Right lobe of liver (tissue), 4 donors: ENCODE measurements at regions not wholly inside any gene's neighbourhood (a gene's known extent, or its start where the extent isn't known, plus 50 kb on each side); places are given as distances from the start of the nearest gene placed in this dataset.

Experiments used
- CTCF ChIP-seq, 4 donors: fragments of 200-600 bp in 3 of 4; fragments of 450-650 bp in 1 of 4; IDR thresholded peaks; one replicate each; pipeline versions ENCODE4 v1.5.1 to v1.8.0; 2016 to 2022; ENCODE audit warnings: antibody characterized with exemption in 4 of 4, mild to moderate bottlenecking in 2 of 4
- POLR2A ChIP-seq: fragments of 450-650 bp; IDR thresholded peaks from one replicate; pipeline ENCODE4 v1.6.1; 2017; ENCODE audit warnings: antibody characterized with exemption, mild to moderate bottlenecking
- donor health status: DM: no; HTN: no; CAD: no.
- donor health status: DM: no; HTN: no; CAD: no.
- donor health status: DM: no; HTN: yes; CAD: no.

GRCh38 chr4:27716693-27717430, 856.2 kb downstream of the STIM2 start:
- no peak for TF ChIP-seq POLR2A
- TF ChIP-seq CTCF (IDR thresholded peaks at IDR 0.05): peak in 2 of 4 donors; percentile 16 to 31
